CD14-positive monocyte (primary cell): ENCODE measurements at regions not wholly inside any gene's neighbourhood (a gene's known extent, or its start where the extent isn't known, plus 50 kb on each side); places are given as distances from the start of the nearest gene placed in this dataset.

Experiments used
- DNase-seq, 3 donors: peaks; one replicate each; pipeline ENCODE4 v3.0.0-alpha.2; 2011 to 2022
- H2AFZ ChIP-seq: 2 replicates; pipeline ENCODE4 v1.6.0; 2012; ENCODE audit warnings: mild to moderate bottlenecking, low read depth, low read length, inconsistent platforms; ENCODE audit not compliant: insufficient read depth, poor library complexity, severe bottlenecking
- H3K27ac ChIP-seq, 2 donors: 1 replicate in 1 of 2; 2 replicates in 1 of 2; pipeline ENCODE4 v1.5.1; 2012 to 2013; ENCODE audit warnings: low read length in 2 of 2, control low read depth in 1 of 2, inconsistent platforms in 1 of 2, low read depth in 1 of 2, mild to moderate bottlenecking in 1 of 2
- H3K27me3 ChIP-seq, 2 donors: one replicate each; pipeline versions ENCODE4 v1.6.0 to v1.6.1; 2011 to 2013; ENCODE audit warnings: low read length in 2 of 2; ENCODE audit not compliant: control insufficient read depth in 2 of 2, insufficient read depth in 2 of 2
- H3K36me3 ChIP-seq, 2 donors: replicated peaks in 1 of 2; 1 replicate in 1 of 2; 2 replicates in 1 of 2; pipeline versions ENCODE4 v1.5.1 to v1.6.1; 2012 to 2013; ENCODE audit warnings: low read length in 2 of 2, control low read depth in 1 of 2, inconsistent platforms in 1 of 2, mild to moderate bottlenecking in 1 of 2; ENCODE audit not compliant: insufficient read depth in 2 of 2, control insufficient read depth in 1 of 2
- H3K4me1 ChIP-seq, 2 donors: 1 replicate in 1 of 2; 2 replicates in 1 of 2; pipeline versions ENCODE4 v1.5.1 to v1.6.1; 2012 to 2013; ENCODE audit warnings: low read length in 2 of 2, control low read depth in 1 of 2, inconsistent platforms in 1 of 2, mild to moderate bottlenecking in 1 of 2, moderate library complexity in 1 of 2; ENCODE audit not compliant: insufficient read depth in 2 of 2, control insufficient read depth in 1 of 2
- H3K4me2 ChIP-seq: replicated peaks from 2 replicates; pipeline ENCODE3; 2012; ENCODE audit warnings: low read length, moderate library complexity, mild to moderate bottlenecking; ENCODE audit not compliant: poor library complexity, severe bottlenecking; ENCODE audit errors: extremely low read depth
- H3K4me3 ChIP-seq, 3 experiments: fragments of 200-600 bp in 1 of 3; sonication (generic) in 1 of 3; replicated peaks in 1 of 3; 1 replicate in 2 of 3; 2 replicates in 1 of 3; pipeline ENCODE4 v1.5.1; 2011 to 2013; ENCODE audit warnings: low read length in 3 of 3, mild to moderate bottlenecking in 3 of 3, control low read depth in 2 of 3, low read depth in 2 of 3, inconsistent platforms in 1 of 3, moderate library complexity in 1 of 3
- H3K79me2 ChIP-seq: 2 replicates; pipeline ENCODE4 v1.6.0; 2012; ENCODE audit warnings: mild to moderate bottlenecking, control low read depth, inconsistent platforms, low read length, moderate library complexity; ENCODE audit not compliant: insufficient read depth
- H3K9ac ChIP-seq: 2 replicates; pipeline ENCODE4 v1.6.0; 2017; ENCODE audit warnings: low read length, mild to moderate bottlenecking; ENCODE audit not compliant: insufficient read depth, poor library complexity, severe bottlenecking
- H3K9me3 ChIP-seq, 2 donors: replicated peaks in 1 of 2; 1 replicate in 1 of 2; 2 replicates in 1 of 2; pipeline versions ENCODE4 v1.5.1 to v1.6.1; 2012 to 2013; ENCODE audit warnings: low read length in 2 of 2, control low read depth in 1 of 2; ENCODE audit not compliant: control insufficient read depth in 1 of 2, insufficient read depth in 1 of 2
- H4K20me1 ChIP-seq: 2 replicates; pipeline ENCODE4 v1.6.0; 2012; ENCODE audit warnings: mild to moderate bottlenecking, low read length, control low read depth, moderate library complexity; ENCODE audit not compliant: insufficient read depth
- H3K27ac Mint-ChIP-seq, 7 donors: one replicate each; pipeline ENCODE4 v1.8.0; 2020; ENCODE audit warnings: mild to moderate bottlenecking in 7 of 7, mixed read lengths in 7 of 7, moderate library complexity in 6 of 7, inconsistent platforms in 2 of 7
- H3K27me3 Mint-ChIP-seq, 3 donors: one replicate each; pipeline ENCODE4 v1.8.0; 2021 to 2022; ENCODE audit warnings: low read depth in 3 of 3, mild to moderate bottlenecking in 3 of 3, mixed read lengths in 3 of 3, moderate library complexity in 3 of 3, inconsistent platforms in 1 of 3
- H3K36me3 Mint-ChIP-seq, 2 donors: one replicate each; pipeline ENCODE4 v1.8.0; 2020; ENCODE audit warnings: mixed read lengths in 2 of 2, inconsistent platforms in 1 of 2, mild to moderate bottlenecking in 1 of 2
- H3K4me1 Mint-ChIP-seq: one replicate; pipeline ENCODE4 v1.8.0; 2020; ENCODE audit warnings: mild to moderate bottlenecking, mixed read lengths
- H3K4me3 Mint-ChIP-seq, 2 donors: one replicate each; pipeline ENCODE4 v1.8.0; 2020; ENCODE audit warnings: mild to moderate bottlenecking in 2 of 2, mixed read lengths in 2 of 2, moderate library complexity in 1 of 2
- H3K9me3 Mint-ChIP-seq, 7 donors: one replicate each; pipeline ENCODE4 v1.8.0; 2020 to 2022; ENCODE audit warnings: mixed read lengths in 7 of 7, mild to moderate bottlenecking in 6 of 7, moderate library complexity in 6 of 7, inconsistent platforms in 2 of 7
- WGBS: methylation state at CpG from one replicate; pipeline ENCODE4 v1.1.5; 2013; ENCODE audit warnings: missing lambda C conversion rate; ENCODE audit not compliant: insufficient coverage; 5-methylcytosine and 5-hydroxymethylcytosine counted together
- intact Hi-C, 2 donors: fragments of 100-400 bp; cut with micrococcal nuclease; formaldehyde crosslinking; loops; one replicate each; pipeline versions ENCODE4 v1.15.0 to v1.15.1; 2023
- TF ChIP-seq, protein P1 (sequence below): fragments of 200-600 bp; IDR thresholded peaks from one replicate; pipeline ENCODE4 v1.8.0; 2022; ENCODE audit warnings: antibody characterized with exemption, mild to moderate bottlenecking

DNA sequence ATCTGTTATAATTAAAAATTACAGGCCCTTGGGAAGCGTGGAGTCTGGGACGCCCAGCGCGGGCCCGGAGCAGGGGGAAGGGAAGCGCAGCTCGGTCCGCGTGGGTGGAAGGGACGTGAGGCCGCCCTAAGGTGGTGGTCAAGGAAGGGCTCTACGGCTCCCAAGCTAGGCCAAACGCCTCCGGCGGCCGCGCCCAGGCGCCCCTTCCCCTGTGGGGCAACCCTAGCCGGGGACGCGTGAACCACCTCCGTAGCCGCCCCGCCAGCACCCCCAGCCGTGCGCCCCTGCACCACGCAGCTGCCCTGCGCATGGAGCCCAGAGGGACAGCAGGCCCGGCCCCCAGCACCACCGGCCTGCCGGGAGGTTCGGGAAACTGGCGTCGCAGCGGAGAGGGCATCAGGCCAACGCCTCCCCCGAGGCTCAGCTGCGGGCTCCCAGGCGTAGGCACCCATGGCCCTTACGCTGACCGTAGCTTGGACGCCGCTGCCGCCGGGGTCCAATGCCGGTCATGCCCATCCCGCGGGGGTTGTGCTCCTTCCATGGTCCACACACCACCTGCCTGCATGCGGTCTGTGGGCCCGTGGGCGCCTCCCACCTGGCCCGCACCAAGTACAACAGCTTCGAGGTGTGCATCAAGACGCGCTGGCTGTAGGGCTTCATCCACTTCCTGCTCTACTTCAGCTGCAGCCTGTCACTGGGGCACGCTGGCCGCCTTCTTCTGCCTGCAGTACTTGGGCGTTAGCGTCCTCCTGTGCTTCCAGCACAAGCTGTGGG, 166.7 kb downstream of the SEPTIN7 start:
- Histone ChIP-seq H3K36me3 (no peaks in the 10 kb centered on the region), H3K9ac (peak overlapping the region; percentile 8), H3K27me3 (peaks cover 11 to 34% of the 10 kb centered on the region in 2 donors), H3K4me1 (peaks cover 3 to 9% of the 10 kb centered on the region in 2 donors), H3K4me3 (no peak overlapping the region), H3K79me2 (no peaks in the 10 kb centered on the region), H3K9me3 (no peaks in the 10 kb centered on the region), H3K4me2 (peak overlapping the region; percentile 34), H3K27ac (no peak overlapping the region), H4K20me1 (no peaks in the 10 kb centered on the region), H2AFZ (peak overlapping the region; percentile 56)
- 52% methylated on average over 59 of the region's 59 CpGs for WGBS
- Mint-ChIP-seq H3K27ac (no peak overlapping the region), H3K4me1 (peaks cover 10% of the 10 kb centered on the region), H3K9me3 (no peaks in the 10 kb centered on the region), H3K36me3 (no peaks in the 10 kb centered on the region), H3K4me3 (peak overlapping the region in 1 of 2 donors; percentile 80), H3K27me3 (peaks cover 14 to 46% (median 35%) of the 10 kb centered on the region in 3 donors)
- intact Hi-C loops: no loop called here
- no peak for DNase-seq
- TF ChIP-seq, protein P1, sequence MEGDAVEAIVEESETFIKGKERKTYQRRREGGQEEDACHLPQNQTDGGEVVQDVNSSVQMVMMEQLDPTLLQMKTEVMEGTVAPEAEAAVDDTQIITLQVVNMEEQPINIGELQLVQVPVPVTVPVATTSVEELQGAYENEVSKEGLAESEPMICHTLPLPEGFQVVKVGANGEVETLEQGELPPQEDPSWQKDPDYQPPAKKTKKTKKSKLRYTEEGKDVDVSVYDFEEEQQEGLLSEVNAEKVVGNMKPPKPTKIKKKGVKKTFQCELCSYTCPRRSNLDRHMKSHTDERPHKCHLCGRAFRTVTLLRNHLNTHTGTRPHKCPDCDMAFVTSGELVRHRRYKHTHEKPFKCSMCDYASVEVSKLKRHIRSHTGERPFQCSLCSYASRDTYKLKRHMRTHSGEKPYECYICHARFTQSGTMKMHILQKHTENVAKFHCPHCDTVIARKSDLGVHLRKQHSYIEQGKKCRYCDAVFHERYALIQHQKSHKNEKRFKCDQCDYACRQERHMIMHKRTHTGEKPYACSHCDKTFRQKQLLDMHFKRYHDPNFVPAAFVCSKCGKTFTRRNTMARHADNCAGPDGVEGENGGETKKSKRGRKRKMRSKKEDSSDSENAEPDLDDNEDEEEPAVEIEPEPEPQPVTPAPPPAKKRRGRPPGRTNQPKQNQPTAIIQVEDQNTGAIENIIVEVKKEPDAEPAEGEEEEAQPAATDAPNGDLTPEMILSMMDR: no peak

DNA sequence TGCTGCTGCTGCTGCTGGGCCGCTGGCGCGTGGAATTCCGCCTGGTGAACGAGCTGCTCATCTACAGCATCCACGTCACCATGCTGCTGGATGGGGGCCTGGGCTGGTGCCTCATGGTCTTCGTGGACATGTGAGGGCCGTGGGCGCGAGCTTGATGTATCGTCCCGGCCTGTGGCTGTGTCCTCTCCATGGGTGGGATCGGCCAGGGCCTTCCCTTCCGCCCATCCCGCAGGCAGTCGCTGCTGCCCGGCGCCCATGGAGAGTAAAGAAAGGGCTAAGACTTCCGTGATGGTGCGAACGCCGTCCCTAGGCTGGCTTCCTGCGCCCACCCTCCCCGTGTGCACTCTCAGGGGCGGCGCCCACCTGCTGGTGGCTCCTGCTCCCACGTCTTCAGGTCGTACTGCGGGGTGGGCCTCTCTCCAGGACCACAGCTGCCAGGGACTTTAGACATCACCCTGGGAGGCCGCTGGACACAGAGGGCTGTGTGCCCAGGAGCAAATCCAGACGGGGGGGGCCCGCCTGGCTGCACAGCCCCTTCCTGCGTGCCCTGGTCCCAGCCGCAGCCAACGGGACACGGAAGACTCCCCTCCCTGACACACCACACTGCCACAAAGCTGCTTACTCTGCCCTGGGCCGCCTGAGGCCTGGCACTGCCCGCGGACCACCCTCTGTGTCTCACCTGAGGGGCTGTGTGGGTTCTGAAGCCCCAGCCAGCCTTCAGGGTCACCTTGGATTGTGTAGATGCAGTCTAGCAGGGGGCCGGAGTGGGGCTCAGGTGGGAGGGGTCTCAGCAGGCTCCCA, 167.5 kb downstream of the SEPTIN7 start:
- 96% methylated on average over 38 of the region's 40 CpGs for WGBS
- H3K9me3 ChIP-seq: no peaks in the 10 kb centered on the region
- no peaks in the 10 kb centered on the region for H3K79me2 ChIP-seq
- no peak for DNase-seq
- H4K20me1 ChIP-seq: no peaks in the 10 kb centered on the region
- H3K4me3 ChIP-seq: no peak overlapping the region
- intact Hi-C loops: no loop called here
- Mint-ChIP-seq H3K4me3 (peak overlapping the region in 1 of 2 donors; percentile 80), H3K27ac (no peak overlapping the region), H3K4me1 (peaks cover 10% of the 10 kb centered on the region), H3K9me3 (no peaks in the 10 kb centered on the region), H3K27me3 (peaks cover 16 to 53% (median 42%) of the 10 kb centered on the region in 3 donors), H3K36me3 (no peaks in the 10 kb centered on the region)
- H3K4me1 ChIP-seq: peaks cover 3 to 9% of the 10 kb centered on the region in 2 donors
- H3K9ac ChIP-seq: no peak overlapping the region
- TF ChIP-seq, protein P1: no peak
- H3K4me2 ChIP-seq: peak overlapping the region; percentile 34
- H2AFZ ChIP-seq: peak overlapping the region; percentile 56
- H3K36me3 ChIP-seq: no peaks in the 10 kb centered on the region
- H3K27me3 ChIP-seq: peaks cover 14 to 40% of the 10 kb centered on the region in 2 donors
- no peak overlapping the region for H3K27ac ChIP-seq
